ENCODE measurements at regions not wholly inside any gene's neighbourhood (a gene's known extent, or its start where the extent isn't known, plus 50 kb on each side); places are given as distances from the start of the nearest gene placed in this dataset.
A peak's percentile ranks its signal among the peaks of the same experiment; 100 is the strongest.

GRCh38 chr2:64230540-64230939 lies 86.3 kb upstream of the PELI1 start:
- Histone ChIP-seq H3K4me1 (peaks cover 0 to 41% (median 31%) of the 10 kb centered on the region in 4 donors), H3K27ac (no peak overlapping the region), H3K4me3 (no peak overlapping the region), H3K36me3 (no peaks in the 10 kb centered on the region), H3K27me3 (no peaks in the 10 kb centered on the region), H3K9me3 (no peaks in the 10 kb centered on the region)
- no peak for DNase-seq
- intact Hi-C loops (cut with DNase I) = loop anchor here (5.0 kb wide), 2 partner anchors 42 to 97 kb away; no protein-coding TSS in a partner anchor
- TF ChIP-seq EP300 (IDR thresholded peaks at IDR 0.05) = no peak
- no peak for TF ChIP-seq POLR2AphosphoS5 (IDR thresholded peaks at IDR 0.05)
- TF ChIP-seq CTCF (IDR thresholded peaks at IDR 0.05) = no peak
- no peak for TF ChIP-seq POLR2A (IDR thresholded peaks at IDR 0.05)

GRCh38 chr2:64232266-64232665 lies 88.0 kb upstream of the PELI1 start:
- TF ChIP-seq POLR2A (IDR thresholded peaks at IDR 0.05) (no peak), POLR2AphosphoS5 (IDR thresholded peaks at IDR 0.05) (no peak), EP300 (IDR thresholded peaks at IDR 0.05) (no peak), CTCF (IDR thresholded peaks at IDR 0.05) (no peak)
- 88 to 96% methylated on average over 2 of the region's 2 CpGs for WGBS, 2 donors

GRCh38 chr2:64233376-64233922 lies 89.2 kb upstream of the PELI1 start:
- no peaks in the 10 kb centered on the region for H3K36me3 ChIP-seq
- WGBS, 2 donors = 71 to 87% methylated on average over 4 of the region's 4 CpGs
- no peak for DNase-seq
- intact Hi-C loops (cut with DNase I) = loop anchor here (5.0 kb wide), 2 partner anchors 39 to 94 kb away; no protein-coding TSS in a partner anchor
- no peak overlapping the region for H3K4me3 ChIP-seq
- no peaks in the 10 kb centered on the region for H3K9me3 ChIP-seq
- H3K27me3 ChIP-seq = no peaks in the 10 kb centered on the region
- H3K4me1 ChIP-seq = peaks cover 0 to 25% (median 16%) of the 10 kb centered on the region in 4 donors
- TF ChIP-seq POLR2AphosphoS5 (IDR thresholded peaks at IDR 0.05) (no peak), EP300 (IDR thresholded peaks at IDR 0.05) (no peak), POLR2A (IDR thresholded peaks at IDR 0.05) (no peak)
- H3K27ac ChIP-seq = peak overlapping the region in 2 of 4 donors; percentile 36 to 43

More at GRCh38 chr2:64232266-64232665, 88.0 kb upstream of the PELI1 start:
- H3K27me3 ChIP-seq = no peaks in the 10 kb centered on the region
- no peaks in the 10 kb centered on the region for H3K9me3 ChIP-seq
- H3K4me1 ChIP-seq = peaks cover 0 to 34% (median 24%) of the 10 kb centered on the region in 4 donors
- H3K36me3 ChIP-seq = no peaks in the 10 kb centered on the region
- DNase-seq = no peak
- H3K27ac ChIP-seq = no peak overlapping the region
- no peak overlapping the region for H3K4me3 ChIP-seq
- intact Hi-C loops (cut with DNase I) = loop anchor here (5.0 kb wide), 2 partner anchors 40 to 95 kb away; no protein-coding TSS in a partner anchor

GRCh38 chr2:64234150-64234549 lies 89.9 kb upstream of the PELI1 start:
- no peaks in the 10 kb centered on the region for H3K36me3 ChIP-seq
- intact Hi-C loops (cut with DNase I) = loop anchor here (5.0 kb wide), 2 partner anchors 38 to 93 kb away; no protein-coding TSS in a partner anchor
- DNase-seq = no peak
- no peaks in the 10 kb centered on the region for H3K27me3 ChIP-seq
- H3K4me1 ChIP-seq = peaks cover 0 to 18% (median 10%) of the 10 kb centered on the region in 4 donors
- TF ChIP-seq POLR2A (IDR thresholded peaks at IDR 0.05) (no peak), CTCF (IDR thresholded peaks at IDR 0.05) (no peak), POLR2AphosphoS5 (IDR thresholded peaks at IDR 0.05) (no peak), EP300 (IDR thresholded peaks at IDR 0.05) (no peak)
- H3K27ac ChIP-seq = peak overlapping the region in 2 of 4 donors; percentile 36 to 43
- no peaks in the 10 kb centered on the region for H3K9me3 ChIP-seq
- no peak overlapping the region for H3K4me3 ChIP-seq
- WGBS, 2 donors = 82 to 86% methylated on average over 5 of the region's 5 CpGs

GRCh38 chr2:64234785-64235184 lies 90.6 kb upstream of the PELI1 start:
- no peak for DNase-seq
- Histone ChIP-seq H3K9me3 (no peaks in the 10 kb centered on the region), H3K36me3 (no peaks in the 10 kb centered on the region), H3K27ac (no peak overlapping the region), H3K4me3 (no peak overlapping the region), H3K4me1 (peaks cover 0 to 17% (median 10%) of the 10 kb centered on the region in 4 donors), H3K27me3 (no peaks in the 10 kb centered on the region)
- WGBS, 2 donors = 80 to 81% methylated on average over 3 of the region's 3 CpGs
- TF ChIP-seq POLR2A (IDR thresholded peaks at IDR 0.05) (no peak), EP300 (IDR thresholded peaks at IDR 0.05) (no peak), POLR2AphosphoS5 (IDR thresholded peaks at IDR 0.05) (no peak), CTCF (IDR thresholded peaks at IDR 0.05) (no peak)
- intact Hi-C loops (cut with DNase I) = loop anchor here (5.0 kb wide), 2 partner anchors 38 to 93 kb away; no protein-coding TSS in a partner anchor
